Panc1 (cell line): ENCODE measurements at regions not wholly inside any gene's neighbourhood (a gene's known extent, or its start where the extent isn't known, plus 50 kb on each side); places are given as distances from the start of the nearest gene placed in this dataset.

Experiments
- ATAC-seq: fragments of 200-7000 bp; cut with Tn5 transposase; 2 replicates; pipeline ENCODE4 v1.9.1; 2020; ENCODE audit warnings: mild to moderate bottlenecking, moderate library complexity
- BruUV-seq: library from RNA; stranded (reverse); fragments of 400-500 nt; replicated peaks from 2 replicates; lab custom pipeline; 2021; lab: Mats Ljungman, UMichigan
- CTCF ChIA-PET: fragments of 300-600 bp; sonication (Branson Sonifier 250); formaldehyde crosslinking; loops from one replicate; lab custom pipeline; 2022; ENCODE audit warnings: antibody characterized with exemption; lab: Charles Lee
- POLR2A ChIA-PET: fragments of 300-600 bp; sonication (Branson Sonifier 250); formaldehyde crosslinking; loops from one replicate; lab custom pipeline; 2022; ENCODE audit warnings: antibody characterized with exemption; lab: Charles Lee
- DNase-seq: peaks from one replicate; pipeline ENCODE4 v3.0.0-alpha.2; 2010; ENCODE audit warnings: low read depth, low spot score
- H3K27ac ChIP-seq: 2 replicates; pipeline ENCODE4 v1.5.1; 2011; ENCODE audit warnings: mild to moderate bottlenecking, low read length, inconsistent platforms
- H3K27me3 ChIP-seq: fragments of 200-500 bp; sonication (Bioruptor generic); 2 replicates; pipeline ENCODE4 v1.6.0; 2014; ENCODE audit warnings: low read length, inconsistent platforms; ENCODE audit not compliant: control insufficient read depth, insufficient read depth
- H3K36me3 ChIP-seq: fragments of 200-500 bp; sonication (Bioruptor generic); 2 replicates; pipeline ENCODE4 v1.5.1; 2014; ENCODE audit warnings: inconsistent platforms, mild to moderate bottlenecking, low read length, moderate library complexity; ENCODE audit not compliant: control insufficient read depth, insufficient read depth
- H3K4me1 ChIP-seq: 2 replicates; pipeline ENCODE4 v1.5.1; 2011; ENCODE audit warnings: inconsistent platforms, mild to moderate bottlenecking, low read length, moderate library complexity; ENCODE audit not compliant: control insufficient read depth, insufficient read depth
- H3K4me3 ChIP-seq, 2 experiments: 2 replicates each; pipeline ENCODE4 v1.5.1; 2011 to 2012; ENCODE audit warnings: low read depth in 2 of 2, low read length in 2 of 2, mild to moderate bottlenecking in 2 of 2, inconsistent platforms in 1 of 2, moderate library complexity in 1 of 2
- H3K9me3 ChIP-seq: fragments of 200-500 bp; sonication (Bioruptor generic); 2 replicates; pipeline ENCODE4 v1.5.1; 2014; ENCODE audit warnings: low read depth, mild to moderate bottlenecking, inconsistent platforms, low read length, moderate library complexity; ENCODE audit not compliant: control insufficient read depth, insufficient read depth
- CTCF ChIP-seq: fragments of 450-650 bp; IDR thresholded peaks from 2 replicates; pipeline ENCODE4 v1.5.1; 2017; ENCODE audit warnings: mild to moderate bottlenecking
- POLR2AphosphoS5 ChIP-seq: IDR thresholded peaks from 2 replicates; pipeline ENCODE4 v1.6.1; 2012; ENCODE audit warnings: mild to moderate bottlenecking, low read depth, low read length, moderate library complexity
- REST ChIP-seq, 2 experiments: IDR thresholded peaks; 2 replicates each; pipeline ENCODE4 v1.6.1; 2011 to 2012; ENCODE audit warnings: low read depth in 2 of 2, control low read depth in 1 of 2, low read length in 1 of 2, mild to moderate bottlenecking in 1 of 2, moderate library complexity in 1 of 2; ENCODE audit not compliant: insufficient read depth in 1 of 2
- SIN3A ChIP-seq: IDR thresholded peaks from 2 replicates; pipeline ENCODE4 v1.6.1; 2012; ENCODE audit warnings: low read depth, mild to moderate bottlenecking, low read length, moderate library complexity, borderline replicate concordance; ENCODE audit not compliant: insufficient read depth
- TCF7L2 ChIP-seq: IDR thresholded peaks from 2 replicates; pipeline ENCODE4 v1.6.1; 2011; ENCODE audit warnings: mild to moderate bottlenecking, low read depth, low read length, inconsistent platforms
- in situ Hi-C: cut with HindIII; loops from 2 replicates; pipeline ENCODE4 v1.10.0; 2016; ENCODE audit warnings: low sequenced_read_pairs, low pct_unique_long_range_greater_than_20kb
- intact Hi-C: fragments of 100-400 bp; cut with micrococcal nuclease; formaldehyde crosslinking; loops from one replicate; pipeline ENCODE4 v1.10.0; 2022; ENCODE audit not compliant: unreplicated experiment

GRCh38 chr3:11900824-11901223 lies 54.1 kb upstream of the TAMM41 start:
- BruUV-seq = no TSS peak
- ChIA-PET CTCF (no interaction called here), POLR2A (no interaction called here)
- no peaks in the 10 kb centered on the region for H3K36me3 ChIP-seq
- DNase-seq (no peak), ATAC-seq (no peak)
- TF ChIP-seq POLR2AphosphoS5 (no peak), CTCF (no peak), SIN3A (no peak), TCF7L2 (no peak), REST (IDR thresholded peaks at IDR 0.05; ENCODE audit: insufficient read depth in 1 of 2, low read depth in 2 of 2, low read length in 1 of 2) (no peak)
- H3K4me3 ChIP-seq = no peak overlapping the region
- H3K4me1 ChIP-seq = no peaks in the 10 kb centered on the region
- no peaks in the 10 kb centered on the region for H3K9me3 ChIP-seq
- no peaks in the 10 kb centered on the region for H3K27me3 ChIP-seq
- intact Hi-C loops (no loop called here), in situ Hi-C loops (no loop called here)
- H3K27ac ChIP-seq = no peak overlapping the region

GRCh38 chr3:11901286-11901875 lies 54.7 kb upstream of the TAMM41 start:
- H3K9me3 ChIP-seq = no peaks in the 10 kb centered on the region
- no peak overlapping the region for H3K4me3 ChIP-seq
- TF ChIP-seq REST (IDR thresholded peaks at IDR 0.05; ENCODE audit: insufficient read depth in 1 of 2, low read depth in 2 of 2, low read length in 1 of 2) = no peak
- no peak for TF ChIP-seq SIN3A
- TF ChIP-seq CTCF = no peak
- no peak for TF ChIP-seq POLR2AphosphoS5
- TF ChIP-seq TCF7L2 = no peak
- DNase-seq (no peak), ATAC-seq (no peak)
- in situ Hi-C loops (no loop called here), intact Hi-C loops (no loop called here)
- no peak overlapping the region for H3K27ac ChIP-seq
- no peaks in the 10 kb centered on the region for H3K27me3 ChIP-seq
- no peaks in the 10 kb centered on the region for H3K4me1 ChIP-seq
- no TSS peak for BruUV-seq
- POLR2A ChIA-PET = no interaction called here
- CTCF ChIA-PET = no interaction called here
- no peaks in the 10 kb centered on the region for H3K36me3 ChIP-seq
